ENCODE measurements at regions not wholly inside any gene's neighbourhood (a gene's known extent, or its start where the extent isn't known, plus 50 kb on each side); places are given as distances from the start of the nearest gene placed in this dataset.

- intact Hi-C loops (cut with DNase I; ENCODE audit: low total_unique reads) = no loop called here
- DNase-seq (ENCODE audit: low spot score in 2 of 2) = no peak
Observed at GRCh38 chr11:130614591-130614990, 166.1 kb downstream of the ADAMTS15 start.

DNA sequence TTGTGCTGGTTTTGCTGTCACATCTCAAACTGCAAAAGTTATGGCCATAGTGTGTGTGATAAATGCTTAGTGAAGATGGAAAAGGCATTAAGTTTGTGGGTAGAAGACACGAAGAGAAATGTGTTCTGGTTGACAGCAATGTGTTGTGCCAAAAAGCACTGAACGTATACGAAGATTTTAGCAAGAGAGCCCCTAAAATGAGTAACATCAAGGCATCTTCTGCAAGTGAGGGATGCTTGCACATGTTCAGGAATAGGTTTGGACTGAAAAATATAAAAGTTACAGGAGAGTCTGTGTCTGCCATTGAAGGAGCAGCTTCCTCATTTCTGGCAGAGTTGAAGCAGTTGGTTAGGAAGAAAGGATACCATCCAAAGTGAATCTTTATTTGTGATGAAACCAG lies 167.1 kb downstream of the ADAMTS15 start:
- Histone ChIP-seq H3K9me3 (no peaks in the 10 kb centered on the region), H3K27me3 (no peaks in the 10 kb centered on the region), H3K4me1 (no peaks in the 10 kb centered on the region), H3K36me3 (no peaks in the 10 kb centered on the region), H3K27ac (no peak overlapping the region), H3K4me3 (no peak overlapping the region)
- intact Hi-C loops (cut with DNase I; ENCODE audit: low total_unique reads) = no loop called here
- no peak for DNase-seq (ENCODE audit: low spot score in 2 of 2)
- TF ChIP-seq POLR2A (IDR thresholded peaks at IDR 0.05) = no peak
- TF ChIP-seq, protein P1, sequence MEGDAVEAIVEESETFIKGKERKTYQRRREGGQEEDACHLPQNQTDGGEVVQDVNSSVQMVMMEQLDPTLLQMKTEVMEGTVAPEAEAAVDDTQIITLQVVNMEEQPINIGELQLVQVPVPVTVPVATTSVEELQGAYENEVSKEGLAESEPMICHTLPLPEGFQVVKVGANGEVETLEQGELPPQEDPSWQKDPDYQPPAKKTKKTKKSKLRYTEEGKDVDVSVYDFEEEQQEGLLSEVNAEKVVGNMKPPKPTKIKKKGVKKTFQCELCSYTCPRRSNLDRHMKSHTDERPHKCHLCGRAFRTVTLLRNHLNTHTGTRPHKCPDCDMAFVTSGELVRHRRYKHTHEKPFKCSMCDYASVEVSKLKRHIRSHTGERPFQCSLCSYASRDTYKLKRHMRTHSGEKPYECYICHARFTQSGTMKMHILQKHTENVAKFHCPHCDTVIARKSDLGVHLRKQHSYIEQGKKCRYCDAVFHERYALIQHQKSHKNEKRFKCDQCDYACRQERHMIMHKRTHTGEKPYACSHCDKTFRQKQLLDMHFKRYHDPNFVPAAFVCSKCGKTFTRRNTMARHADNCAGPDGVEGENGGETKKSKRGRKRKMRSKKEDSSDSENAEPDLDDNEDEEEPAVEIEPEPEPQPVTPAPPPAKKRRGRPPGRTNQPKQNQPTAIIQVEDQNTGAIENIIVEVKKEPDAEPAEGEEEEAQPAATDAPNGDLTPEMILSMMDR (IDR thresholded peaks at IDR 0.05) = no peak
- TF ChIP-seq POLR2AphosphoS5 (IDR thresholded peaks at IDR 0.05) = no peak

More at GRCh38 chr11:130614591-130614990, 166.1 kb downstream of the ADAMTS15 start:
- no peak overlapping the region for H3K27ac ChIP-seq
- H3K27me3 ChIP-seq = no peaks in the 10 kb centered on the region
- no peak overlapping the region for H3K4me3 ChIP-seq
- no peaks in the 10 kb centered on the region for H3K9me3 ChIP-seq
- H3K4me1 ChIP-seq = no peaks in the 10 kb centered on the region
- no peaks in the 10 kb centered on the region for H3K36me3 ChIP-seq
- TF ChIP-seq POLR2AphosphoS5 (IDR thresholded peaks at IDR 0.05) (no peak), POLR2A (IDR thresholded peaks at IDR 0.05) (no peak)
- TF ChIP-seq, protein P1 (IDR thresholded peaks at IDR 0.05) = no peak

DNA sequence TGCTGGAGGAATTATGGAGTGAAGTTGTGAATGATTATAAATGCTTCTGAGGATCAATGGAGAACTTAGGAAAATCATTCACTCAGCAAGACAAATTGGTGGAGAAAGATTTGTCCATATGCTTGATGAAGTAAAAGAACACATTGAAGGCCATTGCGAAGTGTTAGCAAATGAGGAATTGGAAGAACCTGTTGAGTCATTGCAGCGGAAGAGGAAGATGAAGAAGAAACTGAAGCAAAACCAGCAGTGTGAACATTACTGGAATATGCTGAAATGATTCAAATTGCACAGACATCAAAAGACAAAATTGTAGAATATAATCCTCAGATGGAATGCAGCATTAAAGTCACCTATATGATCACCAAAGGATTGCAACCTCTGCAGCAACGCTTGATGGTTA lies 168.1 kb downstream of the ADAMTS15 start:
- TF ChIP-seq POLR2AphosphoS5 (IDR thresholded peaks at IDR 0.05) = no peak
- TF ChIP-seq, protein P1 (IDR thresholded peaks at IDR 0.05) = no peak
- no peak for TF ChIP-seq POLR2A (IDR thresholded peaks at IDR 0.05)
- Histone ChIP-seq H3K4me3 (no peak overlapping the region), H3K4me1 (no peaks in the 10 kb centered on the region), H3K27ac (no peak overlapping the region), H3K36me3 (no peaks in the 10 kb centered on the region), H3K27me3 (no peaks in the 10 kb centered on the region), H3K9me3 (no peaks in the 10 kb centered on the region)
- intact Hi-C loops (cut with DNase I; ENCODE audit: low total_unique reads) = no loop called here
- no peak for DNase-seq (ENCODE audit: low spot score in 2 of 2)

DNA sequence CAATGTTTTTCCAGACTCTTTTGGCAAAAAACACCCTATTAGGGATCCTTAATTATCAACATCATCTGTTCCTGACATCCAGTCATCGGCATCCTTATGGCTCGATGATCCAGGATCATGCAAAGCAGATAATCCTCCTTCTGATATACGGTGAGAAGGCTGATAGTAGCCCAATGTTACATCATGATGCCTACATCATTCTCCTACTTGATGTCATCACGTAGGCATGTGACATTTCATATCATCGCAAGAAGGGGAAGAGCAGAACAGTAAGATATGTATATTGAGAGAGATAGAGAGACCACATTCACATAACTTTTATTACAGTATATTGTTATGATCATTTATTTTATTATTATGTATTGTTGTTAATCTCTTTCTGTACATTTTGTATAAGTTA lies 168.6 kb downstream of the ADAMTS15 start:
- Histone ChIP-seq H3K9me3 (no peaks in the 10 kb centered on the region), H3K36me3 (no peaks in the 10 kb centered on the region), H3K27me3 (no peaks in the 10 kb centered on the region), H3K4me3 (no peak overlapping the region), H3K4me1 (no peaks in the 10 kb centered on the region), H3K27ac (no peak overlapping the region)
- intact Hi-C loops (cut with DNase I; ENCODE audit: low total_unique reads) = no loop called here
- TF ChIP-seq POLR2AphosphoS5 (IDR thresholded peaks at IDR 0.05) = no peak
- TF ChIP-seq, protein P1 (IDR thresholded peaks at IDR 0.05) = no peak
- no peak for TF ChIP-seq POLR2A (IDR thresholded peaks at IDR 0.05)
- DNase-seq (ENCODE audit: low spot score in 2 of 2) = no peak

GRCh38 chr11:130620548-130620947 lies 172.1 kb downstream of the ADAMTS15 start:
- TF ChIP-seq POLR2A (IDR thresholded peaks at IDR 0.05) (no peak), POLR2AphosphoS5 (IDR thresholded peaks at IDR 0.05) (no peak)
- TF ChIP-seq, protein P1 (IDR thresholded peaks at IDR 0.05) = no peak
- H3K27ac ChIP-seq = no peak overlapping the region
- intact Hi-C loops (cut with DNase I; ENCODE audit: low total_unique reads) = no loop called here
- no peaks in the 10 kb centered on the region for H3K27me3 ChIP-seq
- H3K4me1 ChIP-seq = no peaks in the 10 kb centered on the region
- no peaks in the 10 kb centered on the region for H3K36me3 ChIP-seq
- H3K4me3 ChIP-seq = no peak overlapping the region
- DNase-seq (ENCODE audit: low spot score in 2 of 2) = no peak
- no peaks in the 10 kb centered on the region for H3K9me3 ChIP-seq
